ENCODE measurements at regions not wholly inside any gene's neighbourhood (a gene's known extent, or its start where the extent isn't known, plus 50 kb on each side); places are given as distances from the start of the nearest gene placed in this dataset.

GRCh38 chr12:54773593-54773992 is 80.7 kb upstream of the MUCL1 start:
- H3K9me3 ChIP-seq, result no peaks in the 10 kb centered on the region
- H3K4me3 ChIP-seq, result no peak overlapping the region
- H3K27ac ChIP-seq, result no peak overlapping the region
- no peaks in the 10 kb centered on the region for H3K36me3 ChIP-seq
- no peaks in the 10 kb centered on the region for H3K4me1 ChIP-seq
- TF ChIP-seq CTCF (IDR thresholded peaks at IDR 0.05), result no peak
- no peaks in the 10 kb centered on the region for H3K27me3 ChIP-seq
- no peak for DNase-seq (ENCODE audit: low spot score)

DNA sequence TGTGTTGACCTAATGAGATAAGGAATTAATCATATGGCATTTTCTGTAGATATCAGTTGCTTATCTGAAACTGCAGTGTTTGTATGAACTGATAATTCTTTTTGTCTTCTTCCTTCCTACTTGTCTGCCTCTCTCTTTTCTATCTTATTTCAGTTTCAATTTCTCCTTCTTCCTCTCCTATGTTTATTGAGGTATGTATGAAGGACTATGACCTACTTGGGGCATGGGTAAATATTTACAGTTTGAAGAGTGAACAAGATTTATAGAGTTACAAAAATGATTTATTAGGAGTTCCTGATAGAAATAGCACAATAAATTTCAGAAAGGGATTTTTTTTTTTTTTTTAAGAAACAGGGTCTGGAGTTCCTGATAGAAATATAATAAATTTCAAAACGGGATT is 88.7 kb upstream of the MUCL1 start:
- Histone ChIP-seq H3K27me3 (no peaks in the 10 kb centered on the region), H3K9me3 (no peaks in the 10 kb centered on the region), H3K4me3 (no peak overlapping the region), H3K36me3 (no peaks in the 10 kb centered on the region), H3K27ac (no peak overlapping the region), H3K4me1 (no peaks in the 10 kb centered on the region)
- no peak for DNase-seq (ENCODE audit: low spot score)
- no peak for TF ChIP-seq CTCF (IDR thresholded peaks at IDR 0.05)

DNA sequence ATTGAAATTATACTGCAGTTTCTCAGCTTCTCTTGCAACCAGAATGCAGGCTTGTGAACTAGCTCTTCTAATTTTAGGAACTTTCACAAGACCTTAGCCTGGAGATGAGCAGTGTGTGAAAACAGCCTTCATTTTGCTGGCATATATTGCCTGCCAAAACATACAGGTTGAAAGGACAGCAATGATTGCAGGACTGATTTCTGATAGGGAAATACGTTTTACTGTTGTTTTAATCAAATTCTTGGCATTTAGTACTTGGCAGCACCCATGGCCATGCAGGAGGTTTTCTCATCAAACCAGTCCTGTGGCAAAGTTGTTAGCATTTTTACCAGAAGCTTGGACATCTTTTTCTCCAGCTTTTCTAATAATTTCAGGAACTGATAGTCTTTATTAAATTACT is 91.9 kb upstream of the MUCL1 start:
- no peaks in the 10 kb centered on the region for H3K36me3 ChIP-seq
- no peaks in the 10 kb centered on the region for H3K4me1 ChIP-seq
- TF ChIP-seq CTCF (IDR thresholded peaks at IDR 0.05), result no peak
- peaks cover 0 to 9% of the 10 kb centered on the region in 2 donors for H3K9me3 ChIP-seq
- no peaks in the 10 kb centered on the region for H3K27me3 ChIP-seq
- no peak for DNase-seq (ENCODE audit: low spot score)
- no peak overlapping the region for H3K27ac ChIP-seq
- no peak overlapping the region for H3K4me3 ChIP-seq

- Histone ChIP-seq H3K27me3 (no peaks in the 10 kb centered on the region), H3K4me1 (no peaks in the 10 kb centered on the region), H3K9me3 (peaks cover 0 to 13% of the 10 kb centered on the region in 2 donors), H3K4me3 (no peak overlapping the region), H3K36me3 (no peaks in the 10 kb centered on the region), H3K27ac (no peak overlapping the region)
- TF ChIP-seq CTCF (IDR thresholded peaks at IDR 0.05), result no peak
- DNase-seq (ENCODE audit: low spot score), result no peak
Measured at GRCh38 chr12:54759751-54760150, 94.6 kb upstream of the MUCL1 start.

DNA sequence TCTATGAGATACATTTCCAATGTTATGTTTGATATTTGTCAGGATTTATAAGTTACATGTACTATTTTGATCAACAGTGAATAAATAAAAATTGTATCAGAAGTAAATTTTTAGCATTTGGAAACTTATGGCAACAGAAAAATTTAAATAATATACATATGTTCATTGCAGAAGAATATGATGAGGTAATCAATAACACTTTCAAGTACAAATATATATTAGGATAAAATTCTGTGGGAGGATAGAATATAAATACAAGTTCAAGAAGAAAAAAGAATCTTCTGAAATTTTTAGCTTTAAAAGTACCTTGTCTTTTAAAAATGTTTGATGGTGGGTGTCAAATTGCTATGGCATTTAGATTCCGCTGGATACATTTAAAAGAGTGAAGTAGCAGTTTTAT is 102.8 kb upstream of the MUCL1 start:
- H3K27me3 ChIP-seq, result no peaks in the 10 kb centered on the region
- peaks cover 0 to 8% of the 10 kb centered on the region in 2 donors for H3K9me3 ChIP-seq
- H3K27ac ChIP-seq, result no peak overlapping the region
- no peak for TF ChIP-seq CTCF (IDR thresholded peaks at IDR 0.05)
- no peak for DNase-seq (ENCODE audit: low spot score)
- no peak overlapping the region for H3K4me3 ChIP-seq
- no peaks in the 10 kb centered on the region for H3K4me1 ChIP-seq
- no peaks in the 10 kb centered on the region for H3K36me3 ChIP-seq

DNA sequence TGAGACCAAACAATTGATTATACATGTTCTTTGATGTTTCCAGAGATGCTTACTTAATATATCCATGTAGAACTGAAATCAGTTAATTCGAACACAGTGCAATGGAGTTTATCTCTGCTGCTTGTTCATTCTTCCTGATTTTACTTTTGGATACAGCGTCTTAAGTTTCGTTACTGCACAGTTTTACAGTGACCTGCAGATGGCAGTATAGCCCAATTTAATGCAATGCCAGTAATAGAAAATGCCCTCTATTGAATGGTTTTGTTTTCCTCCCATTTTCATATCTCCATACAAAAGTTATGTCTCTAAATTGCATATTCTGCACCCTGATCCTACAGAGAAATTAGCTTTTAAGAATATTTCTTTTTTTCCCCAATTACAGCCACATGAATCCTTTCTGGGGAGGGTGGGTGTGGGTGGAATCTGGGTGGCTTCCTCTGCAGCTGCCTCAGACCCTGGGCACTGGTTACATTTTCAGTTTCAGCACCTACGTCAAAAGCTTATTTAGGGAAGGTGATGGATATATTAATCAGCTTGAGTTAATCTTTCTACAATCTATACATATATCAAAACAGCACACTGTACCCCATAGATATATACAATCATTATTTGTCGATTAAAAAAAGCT is 101.1 kb upstream of the DCD start:
- TF ChIP-seq CTCF (IDR thresholded peaks at IDR 0.05), result peak; percentile 58 to 78
- Histone ChIP-seq H3K36me3 (no peaks in the 10 kb centered on the region), H3K4me1 (no peaks in the 10 kb centered on the region), H3K27me3 (no peaks in the 10 kb centered on the region), H3K9me3 (no peaks in the 10 kb centered on the region), H3K27ac (no peak overlapping the region), H3K4me3 (no peak overlapping the region)
- no peak for DNase-seq (ENCODE audit: low spot score)
